B cell (primary cell): ENCODE measurements at regions not wholly inside any gene's neighbourhood (a gene's known extent, or its start where the extent isn't known, plus 50 kb on each side); places are given as distances from the start of the nearest gene placed in this dataset.

Source experiments
- ATAC-seq: fragments of 200-7000 bp; cut with Tn5 transposase; one replicate; pipeline ENCODE4 v1.10.0; 2021; ENCODE audit warnings: low read depth, mild to moderate bottlenecking, moderate number of reproducible peaks, moderate library complexity
- CTCF ChIA-PET: fragments of 350-600 bp; sonication (Branson Sonifier 250); formaldehyde crosslinking; loops from one replicate; lab custom pipeline; 2021; ENCODE audit warnings: antibody characterized with exemption, inconsistent platforms; lab: Charles Lee
- POLR2A ChIA-PET: fragments of 350-600 bp; sonication (Branson Sonifier 250); formaldehyde crosslinking; loops from one replicate; lab custom pipeline; 2021; ENCODE audit warnings: antibody characterized with exemption; lab: Charles Lee
- DNase-seq: peaks from one replicate; pipeline ENCODE4 v3.0.0; 2013
- H2AFZ ChIP-seq: 2 replicates; pipeline ENCODE4 v1.6.1; 2012; ENCODE audit warnings: mild to moderate bottlenecking, low read depth, low read length; ENCODE audit not compliant: insufficient read depth, poor library complexity, severe bottlenecking
- H3K27ac ChIP-seq, 2 donors: 1 replicate in 1 of 2; 2 replicates in 1 of 2; pipeline ENCODE4 v1.5.1; 2012 to 2013; ENCODE audit warnings: low read length in 2 of 2, mild to moderate bottlenecking in 2 of 2, moderate library complexity in 1 of 2
- H3K27me3 ChIP-seq, 4 experiments: fragments of 200-600 bp in 1 of 4; sonication (generic) in 1 of 4; replicated peaks in 1 of 4; 1 replicate in 2 of 4; 2 replicates in 2 of 4; pipeline versions ENCODE4 v1.6.1 to v1.7.0; 2013 to 2016; ENCODE audit warnings: low read length in 3 of 4, mild to moderate bottlenecking in 2 of 4, mixed read lengths in 1 of 4, moderate library complexity in 1 of 4; ENCODE audit not compliant: insufficient read depth in 4 of 4, control insufficient read depth in 3 of 4; ENCODE audit errors: control extremely low read depth in 1 of 4
- H3K36me3 ChIP-seq, 2 experiments: replicated peaks in 1 of 2; 1 replicate in 1 of 2; 2 replicates in 1 of 2; pipeline versions ENCODE4 v1.6.1 to v1.7.1; 2013; ENCODE audit warnings: low read length in 1 of 2; ENCODE audit not compliant: insufficient read depth in 2 of 2, control insufficient read depth in 1 of 2; ENCODE audit errors: control extremely low read depth in 1 of 2, extremely low read depth in 1 of 2
- H3K4me1 ChIP-seq, 2 donors: fragments of 200-600 bp in 1 of 2; sonication (generic) in 1 of 2; 1 replicate in 1 of 2; 2 replicates in 1 of 2; pipeline versions ENCODE4 v1.5.1 to v1.6.1; 2013 to 2017; ENCODE audit warnings: low read length in 2 of 2; ENCODE audit not compliant: control insufficient read depth in 2 of 2, insufficient read depth in 2 of 2
- H3K4me2 ChIP-seq: replicated peaks from 2 replicates; pipeline ENCODE3; 2012; ENCODE audit warnings: mild to moderate bottlenecking, low read depth, low read length; ENCODE audit not compliant: poor library complexity, severe bottlenecking
- H3K4me3 ChIP-seq, 5 experiments: fragments of 200-600 bp in 1 of 5; sonication (generic) in 1 of 5; 1 replicate in 3 of 5; 2 replicates in 2 of 5; pipeline versions ENCODE4 v1.5.1 to v1.7.0; 2011 to 2016; ENCODE audit warnings: low read length in 4 of 5, mild to moderate bottlenecking in 4 of 5, low read depth in 2 of 5, control low read depth in 1 of 5, moderate library complexity in 1 of 5; ENCODE audit not compliant: insufficient read depth in 1 of 5; ENCODE audit errors: control extremely low read depth in 1 of 5, extremely low read depth in 1 of 5
- H3K79me2 ChIP-seq: fragments of 200-600 bp; sonication (generic); one replicate; pipeline ENCODE4 v1.6.0; 2016; ENCODE audit warnings: low read length; ENCODE audit not compliant: control insufficient read depth, insufficient read depth
- H3K9ac ChIP-seq: fragments of 200-600 bp; sonication (generic); 2 replicates; pipeline ENCODE4 v1.6.1; 2017; ENCODE audit warnings: mild to moderate bottlenecking, low read length, moderate library complexity
- H3K9me3 ChIP-seq, 3 donors: one replicate each; pipeline versions ENCODE4 v1.6.1 to v1.7.1; 2013; ENCODE audit warnings: low read length in 2 of 3; ENCODE audit not compliant: control insufficient read depth in 2 of 3, insufficient read depth in 1 of 3; ENCODE audit errors: control extremely low read depth in 1 of 3
- H4K20me1 ChIP-seq: 2 replicates; pipeline ENCODE4 v1.6.0; 2012; ENCODE audit warnings: mild to moderate bottlenecking, low read length; ENCODE audit not compliant: insufficient read depth, control insufficient read depth, poor library complexity, severe bottlenecking
- H3K27ac Mint-ChIP-seq: one replicate; pipeline ENCODE4 v1.8.0; 2021; ENCODE audit warnings: mixed read lengths
- H3K27me3 Mint-ChIP-seq: one replicate; pipeline ENCODE4 v1.8.0; 2021; ENCODE audit warnings: mixed read lengths
- H3K4me1 Mint-ChIP-seq: one replicate; pipeline ENCODE4 v1.8.0; 2021; ENCODE audit warnings: mixed read lengths
- H3K4me3 Mint-ChIP-seq: one replicate; pipeline ENCODE4 v1.8.0; 2021; ENCODE audit warnings: mixed read lengths
- H3K9me3 Mint-ChIP-seq: one replicate; pipeline ENCODE4 v1.8.0; 2022; ENCODE audit warnings: mixed read lengths; ENCODE audit not compliant: insufficient read depth
- EZH2 ChIP-seq: IDR thresholded peaks from 2 replicates; pipeline ENCODE4 v1.6.1; 2012; ENCODE audit warnings: borderline replicate concordance, low read depth, mild to moderate bottlenecking, moderate library complexity, low read length; ENCODE audit not compliant: insufficient read depth, poor library complexity, severe bottlenecking
- WGBS: methylation state at CpG from one replicate; pipeline ENCODE4 v1.1.5; 2013; ENCODE audit warnings: missing lambda C conversion rate; ENCODE audit not compliant: insufficient coverage; 5-methylcytosine and 5-hydroxymethylcytosine counted together
- intact Hi-C: fragments of 100-400 bp; cut with micrococcal nuclease; formaldehyde crosslinking; loops from one replicate; pipeline ENCODE4 v1.10.0; 2022
- TF ChIP-seq, protein P1 (sequence below): fragments of 200-600 bp; IDR thresholded peaks from one replicate; pipeline ENCODE4 v1.8.0; 2022; ENCODE audit warnings: antibody characterized with exemption, mild to moderate bottlenecking

DNA sequence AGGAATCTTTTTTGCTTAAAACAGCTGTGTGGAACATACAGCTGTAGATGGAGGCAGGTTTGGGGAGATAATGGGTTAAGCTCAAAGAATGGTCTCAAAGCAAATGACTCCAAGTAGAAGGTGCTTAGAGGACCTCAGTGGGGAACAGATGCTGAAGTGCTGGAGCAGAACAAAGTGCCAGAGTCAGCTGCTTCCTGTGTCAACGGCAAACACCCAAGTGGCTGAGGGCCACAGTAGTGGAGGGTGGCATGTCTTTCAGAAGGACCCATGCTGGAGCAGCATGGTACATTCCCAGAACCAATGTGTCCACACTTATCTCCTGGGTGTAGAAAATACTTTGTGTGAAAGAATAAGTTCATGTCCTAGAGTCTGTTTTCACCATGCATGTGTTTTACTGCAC lies 197.5 kb downstream of the CCNG2 start:
- Histone ChIP-seq H3K27ac (no peak overlapping the region), H3K4me1 (peaks cover 8 to 9% of the 10 kb centered on the region in 2 donors), H3K36me3 (no peaks in the 10 kb centered on the region), H4K20me1 (no peaks in the 10 kb centered on the region), H3K4me2 (no peak overlapping the region), H3K9ac (no peak overlapping the region), H3K27me3 (no peaks in the 10 kb centered on the region), H3K4me3 (no peak overlapping the region), H3K9me3 (no peaks in the 10 kb centered on the region), H3K79me2 (no peaks in the 10 kb centered on the region), H2AFZ (peak overlapping the region; percentile 29)
- H3K27ac Mint-ChIP-seq, result no peak overlapping the region
- CTCF ChIA-PET, result interaction anchor here (0.7 to 1.1 kb wide), 3 partner anchors 17 to 402 kb away, joined by 3 to 4 read pairs (median 3); no protein-coding TSS in a partner anchor
- intact Hi-C loops, result no loop called here
- TF ChIP-seq EZH2, result no peak
- TF ChIP-seq, protein P1, sequence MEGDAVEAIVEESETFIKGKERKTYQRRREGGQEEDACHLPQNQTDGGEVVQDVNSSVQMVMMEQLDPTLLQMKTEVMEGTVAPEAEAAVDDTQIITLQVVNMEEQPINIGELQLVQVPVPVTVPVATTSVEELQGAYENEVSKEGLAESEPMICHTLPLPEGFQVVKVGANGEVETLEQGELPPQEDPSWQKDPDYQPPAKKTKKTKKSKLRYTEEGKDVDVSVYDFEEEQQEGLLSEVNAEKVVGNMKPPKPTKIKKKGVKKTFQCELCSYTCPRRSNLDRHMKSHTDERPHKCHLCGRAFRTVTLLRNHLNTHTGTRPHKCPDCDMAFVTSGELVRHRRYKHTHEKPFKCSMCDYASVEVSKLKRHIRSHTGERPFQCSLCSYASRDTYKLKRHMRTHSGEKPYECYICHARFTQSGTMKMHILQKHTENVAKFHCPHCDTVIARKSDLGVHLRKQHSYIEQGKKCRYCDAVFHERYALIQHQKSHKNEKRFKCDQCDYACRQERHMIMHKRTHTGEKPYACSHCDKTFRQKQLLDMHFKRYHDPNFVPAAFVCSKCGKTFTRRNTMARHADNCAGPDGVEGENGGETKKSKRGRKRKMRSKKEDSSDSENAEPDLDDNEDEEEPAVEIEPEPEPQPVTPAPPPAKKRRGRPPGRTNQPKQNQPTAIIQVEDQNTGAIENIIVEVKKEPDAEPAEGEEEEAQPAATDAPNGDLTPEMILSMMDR, result no peak
- H3K4me1 Mint-ChIP-seq, result peaks cover 10% of the 10 kb centered on the region
- WGBS, result 0% methylated on average over 1 of the region's 1 CpG
- H3K27me3 Mint-ChIP-seq, result no peaks in the 10 kb centered on the region
- DNase-seq (no peak), ATAC-seq (peak; percentile 14)
- no peak overlapping the region for H3K4me3 Mint-ChIP-seq
- POLR2A ChIA-PET, result no interaction called here
- H3K9me3 Mint-ChIP-seq, result no peaks in the 10 kb centered on the region

DNA sequence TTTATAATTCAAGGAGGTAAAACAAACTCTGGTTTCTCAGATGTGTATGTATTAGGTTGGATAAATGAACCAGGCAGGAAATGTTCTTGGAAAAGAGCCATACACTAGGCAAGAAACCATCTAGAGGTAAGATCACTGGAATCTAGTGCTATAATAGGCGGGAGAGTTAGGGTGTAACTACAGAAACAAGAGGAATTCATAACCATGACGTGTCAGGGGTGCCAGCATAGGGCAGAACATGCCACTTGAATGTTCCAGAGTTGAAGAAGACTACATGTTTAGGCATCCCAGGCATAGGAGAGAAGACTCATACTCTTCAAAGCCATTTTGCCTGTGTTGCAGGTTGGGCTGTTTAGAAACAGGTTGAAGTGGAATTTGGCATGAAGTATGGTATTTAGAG lies 198.7 kb downstream of the CCNG2 start:
- Histone ChIP-seq H3K36me3 (no peaks in the 10 kb centered on the region), H2AFZ (no peak overlapping the region), H3K27ac (no peak overlapping the region), H3K27me3 (no peaks in the 10 kb centered on the region), H3K9me3 (no peaks in the 10 kb centered on the region), H4K20me1 (no peaks in the 10 kb centered on the region), H3K4me1 (peaks cover 8 to 9% of the 10 kb centered on the region in 2 donors), H3K4me3 (no peak overlapping the region), H3K9ac (no peak overlapping the region), H3K4me2 (no peak overlapping the region), H3K79me2 (no peaks in the 10 kb centered on the region)
- 93% methylated on average over 2 of the region's 2 CpGs for WGBS
- Mint-ChIP-seq H3K27me3 (no peaks in the 10 kb centered on the region), H3K9me3 (no peaks in the 10 kb centered on the region), H3K27ac (no peak overlapping the region), H3K4me3 (no peak overlapping the region), H3K4me1 (peaks cover 14% of the 10 kb centered on the region)
- ChIA-PET CTCF (interaction anchor here (0.6 to 1.1 kb wide), 2 partner anchors 15 to 66 kb away, joined by 3 to 10 read pairs; no protein-coding TSS in a partner anchor), POLR2A (no interaction called here)
- intact Hi-C loops, result no loop called here
- no peak for ATAC-seq
- TF ChIP-seq, protein P1, result no peak
- no peak for TF ChIP-seq EZH2
- no peak for DNase-seq
